Keratinocyte (primary cell): ENCODE measurements at regions not wholly inside any gene's neighbourhood (a gene's known extent, or its start where the extent isn't known, plus 50 kb on each side); places are given as distances from the start of the nearest gene placed in this dataset.
A peak's percentile ranks its signal among the peaks of the same experiment; 100 is the strongest.

ENCODE experiments used
- DNase-seq: peaks from one replicate; pipeline ENCODE4 v3.0.0-alpha.2; 2011; ENCODE audit warnings: low read depth, missing footprints, low spot score
- FAIRE-seq: peaks from 2 replicates; lab custom pipeline; 2011; peaks lifted over from hg19 to GRCh38; lab: Jason Lieb, UNC
- H2AFZ ChIP-seq: 2 replicates; pipeline ENCODE4 v1.6.0; 2012; ENCODE audit warnings: low read length, control low read depth, inconsistent platforms; ENCODE audit not compliant: control insufficient read depth
- H3K27ac ChIP-seq: 2 replicates; pipeline ENCODE4 v1.5.1; 2011; ENCODE audit warnings: low read length; ENCODE audit not compliant: control insufficient read depth, insufficient read depth
- H3K27me3 ChIP-seq: 3 replicates; pipeline ENCODE4 v1.6.0; 2011; ENCODE audit warnings: low read length; ENCODE audit not compliant: control insufficient read depth, insufficient read depth; ENCODE audit errors: extremely low read depth
- H3K36me3 ChIP-seq, 2 experiments: 2 replicates in 1 of 2; 3 replicates in 1 of 2; pipeline ENCODE4 v1.5.1; 2011; ENCODE audit warnings: low read length in 2 of 2, mild to moderate bottlenecking in 1 of 2; ENCODE audit not compliant: control insufficient read depth in 2 of 2, insufficient read depth in 2 of 2; ENCODE audit errors: extremely low read depth in 1 of 2
- H3K4me1 ChIP-seq: 3 replicates; pipeline ENCODE4 v1.5.1; 2011; ENCODE audit warnings: low read length; ENCODE audit not compliant: control insufficient read depth, insufficient read depth; ENCODE audit errors: extremely low read depth
- H3K4me2 ChIP-seq: 3 replicates; pipeline ENCODE4 v1.6.0; 2011; ENCODE audit warnings: low read depth, low read length; ENCODE audit not compliant: control insufficient read depth, insufficient read depth; ENCODE audit errors: extremely low read depth
- H3K4me3 ChIP-seq, 3 experiments: fragments of 200-600 bp in 1 of 3; sonication (generic) in 1 of 3; 2 replicates in 2 of 3; 3 replicates in 1 of 3; pipeline ENCODE4 v1.5.1; 2011 to 2016; ENCODE audit warnings: low read length in 3 of 3, mild to moderate bottlenecking in 3 of 3, control low read depth in 2 of 3, inconsistent platforms in 1 of 3, low read depth in 1 of 3, mixed read lengths in 1 of 3, mixed run types in 1 of 3, moderate library complexity in 1 of 3; ENCODE audit not compliant: control insufficient read depth in 2 of 3, insufficient read depth in 2 of 3; ENCODE audit errors: extremely low read depth in 1 of 3
- H3K79me2 ChIP-seq: 2 replicates; pipeline ENCODE4 v1.6.0; 2012; ENCODE audit warnings: low read length; ENCODE audit not compliant: control insufficient read depth, insufficient read depth
- H3K9ac ChIP-seq: 3 replicates; pipeline ENCODE4 v1.6.0; 2011; ENCODE audit warnings: low read length; ENCODE audit not compliant: control insufficient read depth, insufficient read depth; ENCODE audit errors: extremely low read depth
- H3K9me1 ChIP-seq: 3 replicates; pipeline ENCODE4 v1.6.0; 2011; ENCODE audit warnings: low read length; ENCODE audit not compliant: control insufficient read depth, insufficient read depth; ENCODE audit errors: extremely low read depth
- H3K9me3 ChIP-seq: 2 replicates; pipeline ENCODE4 v1.5.1; 2012; ENCODE audit warnings: low read depth, low read length; ENCODE audit not compliant: control insufficient read depth
- H4K20me1 ChIP-seq: 3 replicates; pipeline ENCODE4 v1.6.0; 2011; ENCODE audit warnings: low read length; ENCODE audit not compliant: control insufficient read depth, insufficient read depth; ENCODE audit errors: extremely low read depth
- EZH2 ChIP-seq: IDR thresholded peaks from one replicate; pipeline ENCODE4 v1.6.1; 2012; ENCODE audit warnings: inconsistent platforms, mild to moderate bottlenecking, low read length, moderate library complexity
- dilution Hi-C: fragments of 300-500 bp; cut with MboI; formaldehyde crosslinking; loops from one replicate; pipeline ENCODE4 v1.7.0; 2020; ENCODE audit warnings: low sequenced_read_pairs; ENCODE audit not compliant: extremely low pct_ligation_motif_present
- TF ChIP-seq, protein P1 (sequence below), 3 experiments: IDR thresholded peaks in 1 of 3; conservative IDR thresholded peaks in 1 of 3; optimal IDR thresholded peaks in 1 of 3; 2 replicates in 2 of 3; 3 replicates in 1 of 3; pipeline versions ENCODE3 to v1.5.1; 2011; ENCODE audit warnings: low read length in 3 of 3, mild to moderate bottlenecking in 3 of 3, moderate library complexity in 2 of 3, control low read depth in 1 of 3, inconsistent platforms in 1 of 3; ENCODE audit not compliant: insufficient read depth in 2 of 3; ENCODE audit errors: extremely low read depth in 1 of 3

DNA sequence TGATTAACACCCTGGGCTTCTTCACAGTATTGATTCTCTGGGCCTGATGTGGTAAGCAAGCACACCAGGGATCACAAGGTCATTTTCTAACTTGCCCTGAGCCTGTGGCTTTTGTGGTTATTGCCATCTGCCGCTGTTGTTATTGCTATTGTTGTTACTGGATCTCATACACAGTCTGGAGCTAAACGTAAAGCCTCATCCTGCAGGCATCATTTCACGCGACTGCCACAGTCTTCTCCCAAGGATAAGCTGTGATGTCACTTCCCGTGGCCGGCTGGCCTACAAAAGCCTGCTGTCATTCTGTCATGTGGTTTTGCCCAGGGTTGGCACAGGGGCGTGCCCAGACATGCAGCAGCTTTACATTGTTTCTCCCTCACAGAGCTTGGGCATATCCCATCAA lies 154.0 kb upstream of the GPR12 start:
- H3K4me2 ChIP-seq, result no peak overlapping the region
- no peaks in the 10 kb centered on the region for H3K9me1 ChIP-seq
- no peak overlapping the region for H3K9ac ChIP-seq
- dilution Hi-C loops, result no loop called here
- peaks cover 6% of the 10 kb centered on the region for H3K27me3 ChIP-seq
- TF ChIP-seq EZH2, result no peak
- TF ChIP-seq, protein P1, sequence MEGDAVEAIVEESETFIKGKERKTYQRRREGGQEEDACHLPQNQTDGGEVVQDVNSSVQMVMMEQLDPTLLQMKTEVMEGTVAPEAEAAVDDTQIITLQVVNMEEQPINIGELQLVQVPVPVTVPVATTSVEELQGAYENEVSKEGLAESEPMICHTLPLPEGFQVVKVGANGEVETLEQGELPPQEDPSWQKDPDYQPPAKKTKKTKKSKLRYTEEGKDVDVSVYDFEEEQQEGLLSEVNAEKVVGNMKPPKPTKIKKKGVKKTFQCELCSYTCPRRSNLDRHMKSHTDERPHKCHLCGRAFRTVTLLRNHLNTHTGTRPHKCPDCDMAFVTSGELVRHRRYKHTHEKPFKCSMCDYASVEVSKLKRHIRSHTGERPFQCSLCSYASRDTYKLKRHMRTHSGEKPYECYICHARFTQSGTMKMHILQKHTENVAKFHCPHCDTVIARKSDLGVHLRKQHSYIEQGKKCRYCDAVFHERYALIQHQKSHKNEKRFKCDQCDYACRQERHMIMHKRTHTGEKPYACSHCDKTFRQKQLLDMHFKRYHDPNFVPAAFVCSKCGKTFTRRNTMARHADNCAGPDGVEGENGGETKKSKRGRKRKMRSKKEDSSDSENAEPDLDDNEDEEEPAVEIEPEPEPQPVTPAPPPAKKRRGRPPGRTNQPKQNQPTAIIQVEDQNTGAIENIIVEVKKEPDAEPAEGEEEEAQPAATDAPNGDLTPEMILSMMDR (optimal IDR thresholded peaks at IDR 0.05 in 1 of 3, IDR thresholded peaks at IDR 0.05 in 1 of 3, conservative IDR thresholded peaks at IDR 0.05 in 1 of 3; ENCODE audit: extremely low read depth in 1 of 3, insufficient read depth in 2 of 3, low read length in 3 of 3), result no peak
- no peaks in the 10 kb centered on the region for H3K9me3 ChIP-seq
- FAIRE-seq (no peak), DNase-seq (peak; percentile 4)
- no peak overlapping the region for H3K4me3 ChIP-seq
- no peak overlapping the region for H3K27ac ChIP-seq
- H4K20me1 ChIP-seq, result no peaks in the 10 kb centered on the region
- H3K36me3 ChIP-seq, result no peaks in the 10 kb centered on the region
- H3K4me1 ChIP-seq, result peaks cover 7% of the 10 kb centered on the region
- no peaks in the 10 kb centered on the region for H3K79me2 ChIP-seq
- H2AFZ ChIP-seq, result no peak overlapping the region

DNA sequence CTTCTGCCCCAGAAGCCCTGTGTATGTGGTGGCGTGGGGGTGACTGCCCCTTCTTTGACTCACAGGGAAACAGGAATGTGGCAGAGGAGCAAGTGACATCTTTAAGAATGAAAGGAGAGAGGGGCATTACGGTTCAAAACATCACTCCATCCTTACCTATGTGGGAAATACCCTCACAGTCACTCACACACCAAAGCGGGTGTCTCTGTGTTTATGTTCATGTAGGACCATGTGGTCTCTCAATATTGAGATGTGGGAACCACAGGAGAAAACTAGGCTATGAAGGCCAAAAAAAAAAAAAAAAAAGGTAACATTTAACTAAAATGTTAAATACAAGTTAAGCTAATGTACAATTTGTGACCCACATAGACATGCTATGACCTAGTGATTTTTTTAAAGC lies 153.6 kb upstream of the GPR12 start:
- Histone ChIP-seq H3K27me3 (peaks cover 8% of the 10 kb centered on the region), H4K20me1 (no peaks in the 10 kb centered on the region), H3K9ac (no peak overlapping the region), H3K4me2 (no peak overlapping the region), H2AFZ (no peak overlapping the region), H3K4me3 (no peak overlapping the region), H3K36me3 (no peaks in the 10 kb centered on the region), H3K9me1 (no peaks in the 10 kb centered on the region), H3K9me3 (no peaks in the 10 kb centered on the region), H3K27ac (no peak overlapping the region), H3K79me2 (no peaks in the 10 kb centered on the region), H3K4me1 (peaks cover 7% of the 10 kb centered on the region)
- no peak for FAIRE-seq
- no peak for DNase-seq
- no peak for TF ChIP-seq EZH2
- TF ChIP-seq, protein P1 (optimal IDR thresholded peaks at IDR 0.05 in 1 of 3, IDR thresholded peaks at IDR 0.05 in 1 of 3, conservative IDR thresholded peaks at IDR 0.05 in 1 of 3; ENCODE audit: extremely low read depth in 1 of 3, insufficient read depth in 2 of 3, low read length in 3 of 3), result no peak
- dilution Hi-C loops, result no loop called here
